ENCODE measurements at regions not wholly inside any gene's neighbourhood (a gene's known extent, or its start where the extent isn't known, plus 50 kb on each side); places are given as distances from the start of the nearest gene placed in this dataset.

- no peak for TF ChIP-seq CTCF (IDR thresholded peaks at IDR 0.05; ENCODE audit: poor library complexity, severe bottlenecking)
- no peak for TF ChIP-seq TAF1 (IDR thresholded peaks at IDR 0.05; ENCODE audit: low read depth)
- TF ChIP-seq POLR2AphosphoS5 (IDR thresholded peaks at IDR 0.05), result no peak
- TF ChIP-seq EZH2 (IDR thresholded peaks at IDR 0.05; ENCODE audit: borderline replicate concordance, insufficient read depth, low read length, poor library complexity, severe bottlenecking), result no peak
- no peak for TF ChIP-seq EP300 (conservative IDR thresholded peaks at IDR 0.05; ENCODE audit: poor library complexity, severe bottlenecking)
- TF ChIP-seq, protein P1, sequence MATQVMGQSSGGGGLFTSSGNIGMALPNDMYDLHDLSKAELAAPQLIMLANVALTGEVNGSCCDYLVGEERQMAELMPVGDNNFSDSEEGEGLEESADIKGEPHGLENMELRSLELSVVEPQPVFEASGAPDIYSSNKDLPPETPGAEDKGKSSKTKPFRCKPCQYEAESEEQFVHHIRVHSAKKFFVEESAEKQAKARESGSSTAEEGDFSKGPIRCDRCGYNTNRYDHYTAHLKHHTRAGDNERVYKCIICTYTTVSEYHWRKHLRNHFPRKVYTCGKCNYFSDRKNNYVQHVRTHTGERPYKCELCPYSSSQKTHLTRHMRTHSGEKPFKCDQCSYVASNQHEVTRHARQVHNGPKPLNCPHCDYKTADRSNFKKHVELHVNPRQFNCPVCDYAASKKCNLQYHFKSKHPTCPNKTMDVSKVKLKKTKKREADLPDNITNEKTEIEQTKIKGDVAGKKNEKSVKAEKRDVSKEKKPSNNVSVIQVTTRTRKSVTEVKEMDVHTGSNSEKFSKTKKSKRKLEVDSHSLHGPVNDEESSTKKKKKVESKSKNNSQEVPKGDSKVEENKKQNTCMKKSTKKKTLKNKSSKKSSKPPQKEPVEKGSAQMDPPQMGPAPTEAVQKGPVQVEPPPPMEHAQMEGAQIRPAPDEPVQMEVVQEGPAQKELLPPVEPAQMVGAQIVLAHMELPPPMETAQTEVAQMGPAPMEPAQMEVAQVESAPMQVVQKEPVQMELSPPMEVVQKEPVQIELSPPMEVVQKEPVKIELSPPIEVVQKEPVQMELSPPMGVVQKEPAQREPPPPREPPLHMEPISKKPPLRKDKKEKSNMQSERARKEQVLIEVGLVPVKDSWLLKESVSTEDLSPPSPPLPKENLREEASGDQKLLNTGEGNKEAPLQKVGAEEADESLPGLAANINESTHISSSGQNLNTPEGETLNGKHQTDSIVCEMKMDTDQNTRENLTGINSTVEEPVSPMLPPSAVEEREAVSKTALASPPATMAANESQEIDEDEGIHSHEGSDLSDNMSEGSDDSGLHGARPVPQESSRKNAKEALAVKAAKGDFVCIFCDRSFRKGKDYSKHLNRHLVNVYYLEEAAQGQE (IDR thresholded peaks at IDR 0.05; ENCODE audit: borderline replicate concordance), result no peak
- TF ChIP-seq RAD21 (conservative IDR thresholded peaks at IDR 0.05), result no peak
Measured at GRCh38 chr16:64019339-64019738, 1102.5 kb downstream of the CDH11 start.
